ENCODE measurements at regions not wholly inside any gene's neighbourhood (a gene's known extent, or its start where the extent isn't known, plus 50 kb on each side); places are given as distances from the start of the nearest gene placed in this dataset.

DNA sequence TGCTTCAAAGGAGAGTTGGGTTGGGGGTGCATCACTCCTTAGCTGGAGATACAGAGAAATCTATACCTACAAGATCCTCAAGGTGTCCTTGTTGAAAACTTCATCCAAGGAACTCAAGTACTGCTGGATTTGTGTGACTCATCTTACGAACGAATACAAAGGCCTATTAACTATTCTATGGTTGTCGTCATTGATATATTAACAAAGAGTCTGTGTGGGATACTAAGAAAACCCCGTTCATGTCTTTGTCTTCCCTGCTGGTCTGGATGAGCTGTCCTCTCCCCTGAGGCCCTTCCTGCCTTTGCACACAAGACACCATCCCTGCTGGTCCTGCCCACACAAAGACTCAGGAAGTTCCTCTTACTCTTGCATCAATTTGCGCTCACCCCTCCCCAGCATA lies 54.9 kb upstream of the IRF2 start:
- no peak for DNase-seq (ENCODE audit: low spot score, unreplicated experiment)
- H3K36me3 Mint-ChIP-seq (ENCODE audit: insufficient read depth): peaks cover 17% of the 10 kb centered on the region
- TF ChIP-seq, protein P1, sequence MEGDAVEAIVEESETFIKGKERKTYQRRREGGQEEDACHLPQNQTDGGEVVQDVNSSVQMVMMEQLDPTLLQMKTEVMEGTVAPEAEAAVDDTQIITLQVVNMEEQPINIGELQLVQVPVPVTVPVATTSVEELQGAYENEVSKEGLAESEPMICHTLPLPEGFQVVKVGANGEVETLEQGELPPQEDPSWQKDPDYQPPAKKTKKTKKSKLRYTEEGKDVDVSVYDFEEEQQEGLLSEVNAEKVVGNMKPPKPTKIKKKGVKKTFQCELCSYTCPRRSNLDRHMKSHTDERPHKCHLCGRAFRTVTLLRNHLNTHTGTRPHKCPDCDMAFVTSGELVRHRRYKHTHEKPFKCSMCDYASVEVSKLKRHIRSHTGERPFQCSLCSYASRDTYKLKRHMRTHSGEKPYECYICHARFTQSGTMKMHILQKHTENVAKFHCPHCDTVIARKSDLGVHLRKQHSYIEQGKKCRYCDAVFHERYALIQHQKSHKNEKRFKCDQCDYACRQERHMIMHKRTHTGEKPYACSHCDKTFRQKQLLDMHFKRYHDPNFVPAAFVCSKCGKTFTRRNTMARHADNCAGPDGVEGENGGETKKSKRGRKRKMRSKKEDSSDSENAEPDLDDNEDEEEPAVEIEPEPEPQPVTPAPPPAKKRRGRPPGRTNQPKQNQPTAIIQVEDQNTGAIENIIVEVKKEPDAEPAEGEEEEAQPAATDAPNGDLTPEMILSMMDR (IDR thresholded peaks at IDR 0.05; ENCODE audit: unreplicated experiment): no peak
- no peak overlapping the region for H3K4me3 Mint-ChIP-seq (ENCODE audit: low read depth)
- H3K27ac Mint-ChIP-seq: no peak overlapping the region
- no peaks in the 10 kb centered on the region for H3K27me3 Mint-ChIP-seq
- H3K9me3 Mint-ChIP-seq (ENCODE audit: low read depth): peaks cover 27% of the 10 kb centered on the region
- H3K4me1 Mint-ChIP-seq (ENCODE audit: low read depth): no peaks in the 10 kb centered on the region

DNA sequence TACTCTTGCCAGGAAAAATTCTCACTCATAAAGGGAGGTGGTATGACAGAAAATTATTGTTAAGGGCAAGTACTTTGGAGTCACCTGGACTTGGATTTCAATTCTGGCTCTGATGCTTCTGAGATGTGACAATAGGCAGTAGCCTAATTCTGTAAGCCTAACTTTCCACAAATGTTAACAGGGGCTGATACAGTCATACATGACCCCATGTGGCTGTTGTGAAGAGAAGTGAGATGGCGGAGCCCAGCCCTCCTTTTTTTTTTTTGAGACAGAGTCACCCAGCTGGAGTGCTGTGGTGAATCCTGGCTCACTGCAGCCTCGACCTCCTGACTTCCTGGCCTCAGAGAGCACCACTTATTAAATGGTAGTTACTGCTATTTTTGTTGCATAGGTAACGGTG lies 54.4 kb upstream of the IRF2 start:
- no peak overlapping the region for H3K4me3 Mint-ChIP-seq (ENCODE audit: low read depth)
- H3K9me3 Mint-ChIP-seq (ENCODE audit: low read depth): peaks cover 32% of the 10 kb centered on the region
- no peak for DNase-seq (ENCODE audit: low spot score, unreplicated experiment)
- H3K36me3 Mint-ChIP-seq (ENCODE audit: insufficient read depth): peaks cover 18% of the 10 kb centered on the region
- TF ChIP-seq, protein P1 (IDR thresholded peaks at IDR 0.05; ENCODE audit: unreplicated experiment): no peak
- no peaks in the 10 kb centered on the region for H3K4me1 Mint-ChIP-seq (ENCODE audit: low read depth)
- no peak overlapping the region for H3K27ac Mint-ChIP-seq
- H3K27me3 Mint-ChIP-seq: no peaks in the 10 kb centered on the region

DNA sequence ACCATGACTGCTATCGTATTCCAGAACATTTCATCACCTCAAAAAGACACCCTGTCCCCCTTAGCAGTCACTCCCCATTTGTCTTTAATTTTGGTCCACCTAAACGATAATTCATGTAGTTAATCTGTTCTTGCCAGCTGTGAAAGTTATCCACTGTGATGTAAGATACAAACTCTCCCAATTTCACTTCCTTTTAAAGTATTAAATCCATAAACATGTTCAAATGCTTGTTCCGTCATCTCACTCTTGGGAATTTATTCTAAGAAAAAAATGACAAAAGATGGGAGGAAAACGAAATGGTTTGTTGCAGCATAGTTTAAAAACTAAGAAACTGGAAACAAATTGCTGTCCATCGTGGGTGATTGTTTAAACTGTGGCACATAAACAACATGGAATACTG lies 53.7 kb upstream of the IRF2 start:
- Mint-ChIP-seq H3K27ac (no peak overlapping the region), H3K4me1 (ENCODE audit: low read depth) (no peaks in the 10 kb centered on the region), H3K4me3 (ENCODE audit: low read depth) (no peak overlapping the region), H3K27me3 (no peaks in the 10 kb centered on the region), H3K36me3 (ENCODE audit: insufficient read depth) (peaks cover 14% of the 10 kb centered on the region), H3K9me3 (ENCODE audit: low read depth) (peaks cover 38% of the 10 kb centered on the region)
- TF ChIP-seq, protein P1 (IDR thresholded peaks at IDR 0.05; ENCODE audit: unreplicated experiment): no peak
- no peak for DNase-seq (ENCODE audit: low spot score, unreplicated experiment)

DNA sequence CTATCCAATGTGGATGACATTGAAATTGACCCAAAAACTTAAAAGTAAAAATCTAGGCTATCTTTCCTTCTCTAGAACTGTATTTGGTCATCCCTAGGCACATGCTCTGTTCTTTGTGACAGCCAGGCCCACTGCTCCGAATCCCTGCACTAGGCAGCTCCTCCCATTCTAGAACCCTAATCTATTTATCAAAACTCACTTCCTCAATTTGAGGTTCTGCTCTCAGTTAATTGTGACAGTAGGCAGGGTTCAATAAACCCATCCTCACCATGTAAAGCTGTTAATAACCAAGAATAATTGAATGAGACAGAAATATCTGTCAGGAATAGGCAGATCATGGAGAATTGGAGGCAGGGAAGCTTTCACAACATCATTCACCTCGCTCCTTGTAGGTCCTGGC lies 51.9 kb upstream of the IRF2 start:
- no peak overlapping the region for H3K4me3 Mint-ChIP-seq (ENCODE audit: low read depth)
- TF ChIP-seq, protein P1 (IDR thresholded peaks at IDR 0.05; ENCODE audit: unreplicated experiment): no peak

More for the DNA sequence above, 51.9 kb upstream of the IRF2 start:
- DNase-seq (ENCODE audit: low spot score, unreplicated experiment): no peak
- Mint-ChIP-seq H3K4me1 (ENCODE audit: low read depth) (no peaks in the 10 kb centered on the region), H3K27me3 (no peaks in the 10 kb centered on the region), H3K36me3 (ENCODE audit: insufficient read depth) (peaks cover 14% of the 10 kb centered on the region), H3K9me3 (ENCODE audit: low read depth) (peaks cover 43% of the 10 kb centered on the region), H3K27ac (no peak overlapping the region)

Measured in progenitor cell of endocrine pancreas (in vitro differentiated cells).